Lower lobe of right lung (tissue), 2 donors: ENCODE measurements at regions not wholly inside any gene's neighbourhood (a gene's known extent, or its start where the extent isn't known, plus 50 kb on each side); places are given as distances from the start of the nearest gene placed in this dataset.
A peak's percentile ranks its signal among the peaks of the same experiment; 100 is the strongest.

Experiments
- ATAC-seq, 2 donors: fragments of 200-7000 bp; cut with Tn5 transposase; one replicate each; pipeline ENCODE4 v1.9.1; 2020 to 2022; ENCODE audit warnings: mild to moderate bottlenecking in 2 of 2, moderate library complexity in 2 of 2
- DNase-seq: peaks from one replicate; pipeline ENCODE4 v3.0.0-alpha.2; 2020
- H3K27ac ChIP-seq: fragments of 200-600 bp; one replicate; pipeline ENCODE4 v1.8.0; 2022
- H3K27me3 ChIP-seq: fragments of 200-600 bp; one replicate; pipeline ENCODE4 v1.8.0; 2022; ENCODE audit warnings: low read depth
- H3K36me3 ChIP-seq: fragments of 200-600 bp; one replicate; pipeline ENCODE4 v1.8.0; 2022; ENCODE audit warnings: mild to moderate bottlenecking
- H3K4me1 ChIP-seq: fragments of 200-600 bp; one replicate; pipeline ENCODE4 v1.8.0; 2022
- H3K4me3 ChIP-seq: fragments of 200-600 bp; one replicate; pipeline ENCODE4 v1.8.0; 2022; ENCODE audit warnings: mild to moderate bottlenecking
- H3K9me3 ChIP-seq: fragments of 200-600 bp; one replicate; pipeline ENCODE4 v1.8.0; 2022
- intact Hi-C: fragments of 100-400 bp; cut with DNase I; formaldehyde crosslinking; loops from one replicate; pipeline ENCODE4 v1.11.0; 2022
- TF ChIP-seq, protein P1 (sequence below): fragments of 200-600 bp; IDR thresholded peaks from one replicate; pipeline ENCODE4 v1.8.0; 2022; ENCODE audit warnings: antibody characterized with exemption, mild to moderate bottlenecking
- donor health status: DM: no; HTN: yes; CAD: no; lungs with severe emphysema.

- intact Hi-C loops: no loop called here
- TF ChIP-seq, protein P1, sequence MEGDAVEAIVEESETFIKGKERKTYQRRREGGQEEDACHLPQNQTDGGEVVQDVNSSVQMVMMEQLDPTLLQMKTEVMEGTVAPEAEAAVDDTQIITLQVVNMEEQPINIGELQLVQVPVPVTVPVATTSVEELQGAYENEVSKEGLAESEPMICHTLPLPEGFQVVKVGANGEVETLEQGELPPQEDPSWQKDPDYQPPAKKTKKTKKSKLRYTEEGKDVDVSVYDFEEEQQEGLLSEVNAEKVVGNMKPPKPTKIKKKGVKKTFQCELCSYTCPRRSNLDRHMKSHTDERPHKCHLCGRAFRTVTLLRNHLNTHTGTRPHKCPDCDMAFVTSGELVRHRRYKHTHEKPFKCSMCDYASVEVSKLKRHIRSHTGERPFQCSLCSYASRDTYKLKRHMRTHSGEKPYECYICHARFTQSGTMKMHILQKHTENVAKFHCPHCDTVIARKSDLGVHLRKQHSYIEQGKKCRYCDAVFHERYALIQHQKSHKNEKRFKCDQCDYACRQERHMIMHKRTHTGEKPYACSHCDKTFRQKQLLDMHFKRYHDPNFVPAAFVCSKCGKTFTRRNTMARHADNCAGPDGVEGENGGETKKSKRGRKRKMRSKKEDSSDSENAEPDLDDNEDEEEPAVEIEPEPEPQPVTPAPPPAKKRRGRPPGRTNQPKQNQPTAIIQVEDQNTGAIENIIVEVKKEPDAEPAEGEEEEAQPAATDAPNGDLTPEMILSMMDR: no peak
- no peak overlapping the region for H3K27ac ChIP-seq
- H3K9me3 ChIP-seq: no peaks in the 10 kb centered on the region
- no peaks in the 10 kb centered on the region for H3K27me3 ChIP-seq
- H3K36me3 ChIP-seq: no peaks in the 10 kb centered on the region
- no peak for ATAC-seq
- DNase-seq: no peak
- no peak overlapping the region for H3K4me3 ChIP-seq
- H3K4me1 ChIP-seq: no peaks in the 10 kb centered on the region
These were observed 97.5 kb upstream of the FSHR start for GRCh38 chr2:49251766-49252165.

DNA sequence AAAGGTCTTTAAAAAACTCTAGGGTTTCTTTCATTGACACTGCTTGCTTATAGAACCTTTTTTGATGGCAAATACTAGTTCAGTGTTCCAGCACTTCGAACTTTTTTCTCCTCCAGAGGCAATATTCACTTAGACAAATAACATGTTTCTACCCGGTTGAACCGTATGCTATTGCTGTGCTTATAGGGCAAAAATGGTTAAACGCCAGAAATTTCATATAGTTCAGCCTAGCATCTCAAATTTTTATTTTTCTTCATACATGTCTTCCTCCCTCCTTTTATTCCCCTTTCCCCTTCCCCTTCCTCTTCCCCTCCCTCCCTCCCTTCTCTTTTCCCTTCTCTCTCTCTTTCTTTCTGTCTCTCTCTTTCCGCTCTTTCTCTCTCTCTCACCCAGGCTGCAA lies 96.9 kb upstream of the FSHR start:
- TF ChIP-seq, protein P1: no peak
- Histone ChIP-seq H3K36me3 (no peaks in the 10 kb centered on the region), H3K9me3 (no peaks in the 10 kb centered on the region), H3K4me1 (no peaks in the 10 kb centered on the region), H3K27ac (no peak overlapping the region), H3K4me3 (no peak overlapping the region), H3K27me3 (no peaks in the 10 kb centered on the region)
- DNase-seq (no peak), ATAC-seq (no peak)
- intact Hi-C loops: no loop called here

GRCh38 chr2:49248506-49248905 lies 94.2 kb upstream of the FSHR start:
- intact Hi-C loops: no loop called here
- DNase-seq (no peak), ATAC-seq (peak in 1 of 2 donors; percentile 45)
- H3K27me3 ChIP-seq: no peaks in the 10 kb centered on the region
- TF ChIP-seq, protein P1: no peak
- H3K9me3 ChIP-seq: no peaks in the 10 kb centered on the region
- H3K4me1 ChIP-seq: no peaks in the 10 kb centered on the region
- H3K27ac ChIP-seq: no peak overlapping the region
- H3K4me3 ChIP-seq: no peak overlapping the region
- no peaks in the 10 kb centered on the region for H3K36me3 ChIP-seq

DNA sequence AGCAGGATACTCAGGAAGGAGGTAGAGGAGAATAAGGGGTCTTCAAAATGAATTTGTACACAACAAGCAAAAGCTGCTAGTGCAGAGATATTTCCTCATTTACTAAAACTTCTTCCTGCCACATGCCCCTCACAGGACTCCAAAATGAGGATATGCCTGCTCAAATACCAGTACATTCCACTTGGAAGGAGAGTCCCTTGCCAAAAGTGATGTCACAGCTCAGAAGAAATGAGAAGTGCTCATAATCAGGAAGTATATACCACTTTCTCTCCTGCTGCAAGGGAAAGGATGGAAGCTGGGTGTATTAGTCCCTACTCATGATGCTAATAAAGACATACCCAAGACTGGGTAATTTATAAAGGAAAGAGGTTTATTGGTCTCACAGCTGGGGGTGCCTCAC lies 87.7 kb upstream of the FSHR start:
- intact Hi-C loops: no loop called here
- DNase-seq: no peak
- Histone ChIP-seq H3K27me3 (no peaks in the 10 kb centered on the region), H3K36me3 (no peaks in the 10 kb centered on the region), H3K9me3 (no peaks in the 10 kb centered on the region), H3K27ac (no peak overlapping the region), H3K4me3 (no peak overlapping the region), H3K4me1 (no peaks in the 10 kb centered on the region)
- TF ChIP-seq, protein P1: no peak
- ATAC-seq: no peak

- H3K4me3 ChIP-seq: no peak overlapping the region
- no peaks in the 10 kb centered on the region for H3K4me1 ChIP-seq
- TF ChIP-seq, protein P1: no peak
- intact Hi-C loops: no loop called here
- no peaks in the 10 kb centered on the region for H3K36me3 ChIP-seq
- DNase-seq: no peak
- no peak for ATAC-seq
- no peaks in the 10 kb centered on the region for H3K27me3 ChIP-seq
- no peaks in the 10 kb centered on the region for H3K9me3 ChIP-seq
- H3K27ac ChIP-seq: no peak overlapping the region
These were observed 87.2 kb upstream of the FSHR start for GRCh38 chr2:49241501-49241900.

- no peak for ATAC-seq
- no peaks in the 10 kb centered on the region for H3K36me3 ChIP-seq
- H3K27me3 ChIP-seq: no peaks in the 10 kb centered on the region
- no peaks in the 10 kb centered on the region for H3K4me1 ChIP-seq
- intact Hi-C loops: no loop called here
- no peak overlapping the region for H3K4me3 ChIP-seq
- no peaks in the 10 kb centered on the region for H3K9me3 ChIP-seq
- TF ChIP-seq, protein P1: no peak
- DNase-seq: no peak
- no peak overlapping the region for H3K27ac ChIP-seq
These were observed 86.3 kb upstream of the FSHR start for GRCh38 chr2:49240608-49241007.
